ENCODE measurements at regions not wholly inside any gene's neighbourhood (a gene's known extent, or its start where the extent isn't known, plus 50 kb on each side); places are given as distances from the start of the nearest gene placed in this dataset.

DNA sequence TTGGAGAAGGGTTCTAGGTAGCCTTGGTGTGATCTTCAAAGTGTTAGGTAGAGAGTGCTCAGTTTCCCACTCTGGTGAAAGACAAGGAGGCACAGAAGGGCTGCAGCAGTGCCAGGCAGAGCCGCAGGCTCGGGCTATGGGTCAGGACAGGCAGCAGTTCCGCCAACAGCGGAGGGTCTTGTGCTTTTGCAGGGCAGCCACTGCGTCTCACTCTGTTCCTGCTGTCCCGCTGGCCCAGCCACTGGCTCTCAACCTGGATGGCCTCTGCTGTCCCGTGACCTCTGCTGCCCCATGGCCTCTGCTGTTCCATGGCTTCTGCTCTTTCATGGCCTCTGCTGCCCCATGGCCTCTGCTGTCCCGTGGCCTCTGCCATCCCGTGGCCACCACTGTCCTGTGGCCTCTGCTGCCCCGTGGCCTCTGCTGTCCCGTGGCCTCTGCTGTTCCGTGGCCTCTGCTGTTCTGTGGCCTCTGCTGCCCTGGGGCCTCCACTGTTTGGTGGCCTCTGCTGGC, 175.7 kb downstream of the URI1 start:
- no peak overlapping the region for H3K4me3 ChIP-seq (ENCODE audit: low read depth, low read length)
- no peak for DNase-seq (ENCODE audit: low read depth, low spot score)
- POLR2A ChIA-PET: no interaction called here
- TF ChIP-seq, protein P1, sequence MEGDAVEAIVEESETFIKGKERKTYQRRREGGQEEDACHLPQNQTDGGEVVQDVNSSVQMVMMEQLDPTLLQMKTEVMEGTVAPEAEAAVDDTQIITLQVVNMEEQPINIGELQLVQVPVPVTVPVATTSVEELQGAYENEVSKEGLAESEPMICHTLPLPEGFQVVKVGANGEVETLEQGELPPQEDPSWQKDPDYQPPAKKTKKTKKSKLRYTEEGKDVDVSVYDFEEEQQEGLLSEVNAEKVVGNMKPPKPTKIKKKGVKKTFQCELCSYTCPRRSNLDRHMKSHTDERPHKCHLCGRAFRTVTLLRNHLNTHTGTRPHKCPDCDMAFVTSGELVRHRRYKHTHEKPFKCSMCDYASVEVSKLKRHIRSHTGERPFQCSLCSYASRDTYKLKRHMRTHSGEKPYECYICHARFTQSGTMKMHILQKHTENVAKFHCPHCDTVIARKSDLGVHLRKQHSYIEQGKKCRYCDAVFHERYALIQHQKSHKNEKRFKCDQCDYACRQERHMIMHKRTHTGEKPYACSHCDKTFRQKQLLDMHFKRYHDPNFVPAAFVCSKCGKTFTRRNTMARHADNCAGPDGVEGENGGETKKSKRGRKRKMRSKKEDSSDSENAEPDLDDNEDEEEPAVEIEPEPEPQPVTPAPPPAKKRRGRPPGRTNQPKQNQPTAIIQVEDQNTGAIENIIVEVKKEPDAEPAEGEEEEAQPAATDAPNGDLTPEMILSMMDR (IDR thresholded peaks at IDR 0.05; ENCODE audit: insufficient read depth, low read length, missing control alignments): no peak
- CTCF ChIA-PET: no interaction called here

DNA sequence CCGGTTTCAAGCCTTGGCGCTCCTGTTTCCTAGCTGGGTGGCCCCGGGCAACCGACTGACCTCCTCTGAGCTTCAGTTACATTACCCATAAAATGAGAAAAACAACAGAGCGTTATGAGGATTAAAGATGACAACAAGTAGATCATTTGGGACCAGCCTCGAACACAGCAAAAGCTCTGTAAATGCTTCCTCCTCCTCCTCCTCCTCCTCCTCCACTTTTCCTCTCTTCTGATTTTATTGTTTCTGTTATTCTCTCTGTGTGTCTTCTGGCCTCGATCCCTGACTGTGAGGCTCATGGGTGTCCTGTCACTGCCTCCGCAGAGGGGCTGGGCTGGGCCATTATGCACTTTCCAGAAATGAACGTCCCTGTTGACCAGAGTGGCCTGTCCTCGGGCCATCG, 176.2 kb downstream of the URI1 start:
- POLR2A ChIA-PET: no interaction called here
- TF ChIP-seq, protein P1 (IDR thresholded peaks at IDR 0.05; ENCODE audit: insufficient read depth, low read length, missing control alignments): no peak
- no peak overlapping the region for H3K4me3 ChIP-seq (ENCODE audit: low read depth, low read length)
- no peak for DNase-seq (ENCODE audit: low read depth, low spot score)
- CTCF ChIA-PET: no interaction called here

DNA sequence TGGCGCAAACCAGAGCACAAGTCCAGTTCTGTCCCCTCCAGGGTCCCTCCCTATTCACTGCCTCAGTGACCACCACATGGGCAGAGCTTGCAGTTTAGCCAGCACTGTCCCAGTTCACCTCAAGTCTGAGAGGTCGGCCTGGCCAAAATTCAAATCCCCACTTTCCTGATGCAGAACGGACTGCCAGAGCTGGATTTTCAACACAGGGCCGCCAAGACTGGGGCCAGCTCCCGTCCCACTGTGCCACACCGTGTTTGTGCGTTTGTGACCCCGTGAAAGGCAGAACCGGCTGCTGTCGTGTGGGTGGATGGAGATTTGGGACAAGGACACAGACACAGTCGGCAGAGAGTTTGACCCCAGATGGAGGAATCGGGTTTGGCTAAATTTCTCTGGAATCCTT, 176.7 kb downstream of the URI1 start:
- H3K4me3 ChIP-seq (ENCODE audit: low read depth, low read length): no peak overlapping the region
- ChIA-PET POLR2A (no interaction called here), CTCF (no interaction called here)
- no peak for DNase-seq (ENCODE audit: low read depth, low spot score)
- TF ChIP-seq, protein P1 (IDR thresholded peaks at IDR 0.05; ENCODE audit: insufficient read depth, low read length, missing control alignments): no peak

DNA sequence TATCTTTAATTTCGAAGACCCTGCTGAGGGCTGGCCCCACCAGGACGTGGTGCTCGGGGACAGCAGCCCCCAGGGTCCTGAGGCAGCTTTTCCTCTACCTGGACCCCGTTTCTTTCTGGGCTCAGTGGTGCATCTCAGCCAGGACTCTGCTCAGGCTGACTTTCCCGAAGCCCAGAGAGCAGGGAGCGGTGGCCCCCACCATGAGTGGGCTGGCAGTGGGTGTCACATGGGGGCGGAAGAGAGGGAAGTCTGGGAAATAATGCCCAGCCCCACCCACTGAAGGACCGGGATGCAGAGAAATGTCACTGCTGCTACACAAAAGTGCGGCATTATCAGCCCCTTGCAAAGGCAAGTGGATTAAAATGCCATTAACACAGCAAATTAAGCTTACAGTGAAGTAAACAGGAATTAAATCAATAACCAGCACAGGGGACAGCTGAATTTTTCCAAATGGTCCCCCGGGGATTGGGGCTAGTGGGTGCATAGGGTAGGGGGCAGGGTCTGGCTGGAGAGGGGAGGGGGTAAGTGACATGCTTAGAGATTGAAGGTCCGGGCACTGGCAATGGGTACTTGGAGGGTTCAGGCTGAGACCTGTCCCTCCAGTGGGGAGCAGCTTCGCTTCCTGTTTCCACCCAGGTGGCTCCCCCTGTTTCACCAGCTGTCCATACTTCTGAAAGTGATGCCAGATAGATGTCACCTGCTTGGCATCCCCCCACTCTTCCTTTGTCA, 177.3 kb downstream of the URI1 start:
- no peak for DNase-seq (ENCODE audit: low read depth, low spot score)
- ChIA-PET POLR2A (no interaction called here), CTCF (no interaction called here)
- no peak overlapping the region for H3K4me3 ChIP-seq (ENCODE audit: low read depth, low read length)
- TF ChIP-seq, protein P1 (IDR thresholded peaks at IDR 0.05; ENCODE audit: insufficient read depth, low read length, missing control alignments): no peak

DNA sequence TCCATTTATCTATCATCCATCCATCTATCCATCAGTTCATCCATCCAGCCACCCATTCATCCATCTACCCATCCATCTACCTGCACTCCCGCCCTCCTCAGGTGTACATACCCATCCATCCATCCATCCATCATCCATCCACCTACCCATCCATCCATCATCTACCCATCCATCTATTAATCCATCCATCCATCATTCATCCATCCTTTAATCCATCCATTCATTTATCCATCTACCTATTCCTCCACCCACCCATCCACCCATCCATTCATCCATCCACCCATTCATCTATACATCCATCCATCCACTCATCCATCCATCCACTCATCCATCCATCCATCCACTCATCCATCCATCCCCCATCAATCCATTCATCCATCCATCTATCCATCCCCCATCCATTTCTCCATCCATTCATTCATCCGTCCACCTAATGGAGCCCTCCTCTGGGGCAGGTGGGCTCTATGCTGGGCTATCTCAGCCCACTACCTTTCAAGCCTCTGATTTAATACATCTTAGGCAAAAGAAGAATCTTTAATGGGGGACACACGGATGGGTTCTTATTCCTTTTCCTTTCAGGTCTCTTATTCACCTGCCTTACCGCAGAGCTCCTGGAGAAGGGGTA, 178.9 kb downstream of the URI1 start:
- TF ChIP-seq, protein P1 (IDR thresholded peaks at IDR 0.05; ENCODE audit: insufficient read depth, low read length, missing control alignments): no peak
- H3K4me3 ChIP-seq (ENCODE audit: low read depth, low read length): no peak overlapping the region
- DNase-seq (ENCODE audit: low read depth, low spot score): no peak
- ChIA-PET POLR2A (no interaction called here), CTCF (no interaction called here)

DNA sequence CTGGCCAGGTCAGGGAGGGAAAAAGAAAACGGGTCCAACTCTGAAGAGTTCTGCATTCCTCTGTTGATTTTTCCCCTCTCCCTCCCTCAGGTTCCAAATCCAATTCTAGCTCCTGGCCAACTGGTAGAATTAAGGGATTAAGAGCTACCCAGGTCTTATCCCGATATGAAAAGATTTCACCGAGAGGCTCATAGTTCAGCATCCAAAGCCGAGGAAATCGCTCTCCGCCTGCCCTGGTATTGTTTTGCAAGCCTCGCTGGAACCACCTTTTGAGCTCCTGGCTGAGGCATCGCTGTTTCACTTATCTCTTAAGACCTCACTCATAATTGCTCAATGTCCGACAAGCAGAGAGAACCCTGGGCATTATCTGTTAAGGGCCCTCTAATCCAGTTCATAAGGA, 180.4 kb downstream of the URI1 start:
- no peak for DNase-seq (ENCODE audit: low read depth, low spot score)
- ChIA-PET POLR2A (no interaction called here), CTCF (no interaction called here)
- H3K4me3 ChIP-seq (ENCODE audit: low read depth, low read length): no peak overlapping the region
- TF ChIP-seq, protein P1 (IDR thresholded peaks at IDR 0.05; ENCODE audit: insufficient read depth, low read length, missing control alignments): no peak
